ENCODE measurements at regions not wholly inside any gene's neighbourhood (a gene's known extent, or its start where the extent isn't known, plus 50 kb on each side); places are given as distances from the start of the nearest gene placed in this dataset.
"Not testable (repeated sequence)": the region's sequence is repeated elsewhere in the genome, so short reads cannot be mapped to it uniquely, and the experiment has no call there.

- no peak for DNase-seq
Observed at GRCh38 chr12:47408171-47408871, 297.5 kb downstream of the RPAP3 start.

- no peak for DNase-seq
Observed at GRCh38 chr12:47407463-47408129, 298.2 kb downstream of the RPAP3 start.

- DNase-seq: no peak
Observed at GRCh38 chr12:47403681-47404080, 302.1 kb downstream of the RPAP3 start.

- not testable (repeated sequence) for DNase-seq
Observed at GRCh38 chr12:47401196-47401595, 304.6 kb downstream of the RPAP3 start.

GRCh38 chr12:47400266-47400665 lies 305.6 kb downstream of the RPAP3 start:
- no peak for DNase-seq

GRCh38 chr12:47397664-47398281 lies 308.1 kb downstream of the RPAP3 start:
- peak in 1 of 2 experiments; percentile 26 for DNase-seq

GRCh38 chr12:47396902-47397663 lies 308.7 kb downstream of the RPAP3 start:
- no peak for DNase-seq

GRCh38 chr12:47394070-47394469 lies 311.8 kb downstream of the RPAP3 start:
- DNase-seq: no peak

GRCh38 chr12:47393403-47393790 lies 312.4 kb downstream of the RPAP3 start:
- DNase-seq: no peak

- DNase-seq: no peak
Observed at GRCh38 chr12:47391566-47391965, 311.8 kb upstream of the AMIGO2 start.

GRCh38 chr12:47388712-47389111 lies 309.0 kb upstream of the AMIGO2 start:
- no peak for DNase-seq

GRCh38 chr12:47387994-47388393 lies 308.2 kb upstream of the AMIGO2 start:
- no peak for DNase-seq

- no peak for DNase-seq
Observed at GRCh38 chr12:47385653-47386052, 305.9 kb upstream of the AMIGO2 start.

GRCh38 chr12:47383942-47384341 lies 304.2 kb upstream of the AMIGO2 start:
- DNase-seq: no peak

- no peak for DNase-seq
Observed at GRCh38 chr12:47382305-47382704, 302.5 kb upstream of the AMIGO2 start.

GRCh38 chr12:47378907-47379306 lies 299.1 kb upstream of the AMIGO2 start:
- no peak for DNase-seq

GRCh38 chr12:47378222-47378582 lies 298.4 kb upstream of the AMIGO2 start:
- no peak for DNase-seq

- DNase-seq: no peak
Observed at GRCh38 chr12:47377414-47378221, 297.9 kb upstream of the AMIGO2 start.

- no peak for DNase-seq
Observed at GRCh38 chr12:47376927-47377326, 297.2 kb upstream of the AMIGO2 start.

GRCh38 chr12:47373554-47374150 lies 293.9 kb upstream of the AMIGO2 start:
- DNase-seq: no peak

GRCh38 chr12:47370421-47370820 lies 290.7 kb upstream of the AMIGO2 start:
- no peak for DNase-seq

- no peak for DNase-seq
Observed at GRCh38 chr12:47369085-47369484, 289.3 kb upstream of the AMIGO2 start.

Data from SW 1271 (cell line).